ENCODE measurements at regions not wholly inside any gene's neighbourhood (a gene's known extent, or its start where the extent isn't known, plus 50 kb on each side); places are given as distances from the start of the nearest gene placed in this dataset.

GRCh38 chr14:98834119-98834518, 437.9 kb downstream of the BCL11B start:
- TF ChIP-seq EZH2 (IDR thresholded peaks at IDR 0.05; ENCODE audit: insufficient read depth, poor library complexity, severe bottlenecking) (no peak), EZH2phosphoT487 (IDR thresholded peaks at IDR 0.05; ENCODE audit: insufficient read depth, low read depth) (no peak)

Measured in GM23248 (cell line).